ENCODE measurements at regions not wholly inside any gene's neighbourhood (a gene's known extent, or its start where the extent isn't known, plus 50 kb on each side); places are given as distances from the start of the nearest gene placed in this dataset.

DNA sequence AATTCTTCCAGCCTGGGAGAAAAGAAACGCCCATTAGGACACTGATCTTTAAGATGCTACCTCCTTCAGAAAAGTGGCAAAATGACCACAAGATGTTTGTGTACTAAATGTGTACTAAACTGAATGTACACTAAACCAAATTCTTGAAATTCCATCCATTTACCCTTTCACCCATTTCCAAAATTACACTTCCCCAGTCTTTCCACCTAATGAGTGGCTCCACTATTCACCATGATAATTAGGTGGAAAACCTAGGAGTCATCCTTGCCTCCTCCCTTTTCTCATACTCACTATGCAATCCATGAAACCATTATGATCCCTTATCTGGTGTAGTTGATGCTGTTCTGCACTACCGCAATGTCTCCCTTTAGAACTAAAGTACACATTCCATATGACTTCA, 452.1 kb upstream of the THBS1 start:
- CTCF ChIA-PET, result interaction anchor here (0.7 kb wide), 1 partner anchor 479 kb away, joined by 5 read pairs; no protein-coding TSS in a partner anchor
- intact Hi-C loops (cut with micrococcal nuclease; ENCODE audit: unreplicated experiment) (no loop called here), in situ Hi-C loops (cut with HindIII; ENCODE audit: low pct_unique_long_range_greater_than_20kb, low sequenced_read_pairs) (no loop called here)
- TF ChIP-seq, protein P1, sequence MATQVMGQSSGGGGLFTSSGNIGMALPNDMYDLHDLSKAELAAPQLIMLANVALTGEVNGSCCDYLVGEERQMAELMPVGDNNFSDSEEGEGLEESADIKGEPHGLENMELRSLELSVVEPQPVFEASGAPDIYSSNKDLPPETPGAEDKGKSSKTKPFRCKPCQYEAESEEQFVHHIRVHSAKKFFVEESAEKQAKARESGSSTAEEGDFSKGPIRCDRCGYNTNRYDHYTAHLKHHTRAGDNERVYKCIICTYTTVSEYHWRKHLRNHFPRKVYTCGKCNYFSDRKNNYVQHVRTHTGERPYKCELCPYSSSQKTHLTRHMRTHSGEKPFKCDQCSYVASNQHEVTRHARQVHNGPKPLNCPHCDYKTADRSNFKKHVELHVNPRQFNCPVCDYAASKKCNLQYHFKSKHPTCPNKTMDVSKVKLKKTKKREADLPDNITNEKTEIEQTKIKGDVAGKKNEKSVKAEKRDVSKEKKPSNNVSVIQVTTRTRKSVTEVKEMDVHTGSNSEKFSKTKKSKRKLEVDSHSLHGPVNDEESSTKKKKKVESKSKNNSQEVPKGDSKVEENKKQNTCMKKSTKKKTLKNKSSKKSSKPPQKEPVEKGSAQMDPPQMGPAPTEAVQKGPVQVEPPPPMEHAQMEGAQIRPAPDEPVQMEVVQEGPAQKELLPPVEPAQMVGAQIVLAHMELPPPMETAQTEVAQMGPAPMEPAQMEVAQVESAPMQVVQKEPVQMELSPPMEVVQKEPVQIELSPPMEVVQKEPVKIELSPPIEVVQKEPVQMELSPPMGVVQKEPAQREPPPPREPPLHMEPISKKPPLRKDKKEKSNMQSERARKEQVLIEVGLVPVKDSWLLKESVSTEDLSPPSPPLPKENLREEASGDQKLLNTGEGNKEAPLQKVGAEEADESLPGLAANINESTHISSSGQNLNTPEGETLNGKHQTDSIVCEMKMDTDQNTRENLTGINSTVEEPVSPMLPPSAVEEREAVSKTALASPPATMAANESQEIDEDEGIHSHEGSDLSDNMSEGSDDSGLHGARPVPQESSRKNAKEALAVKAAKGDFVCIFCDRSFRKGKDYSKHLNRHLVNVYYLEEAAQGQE (IDR thresholded peaks at IDR 0.05; ENCODE audit: insufficient read depth in 1 of 2, low read depth in 2 of 2, low read length in 1 of 2), result no peak
- TF ChIP-seq, protein P2, sequence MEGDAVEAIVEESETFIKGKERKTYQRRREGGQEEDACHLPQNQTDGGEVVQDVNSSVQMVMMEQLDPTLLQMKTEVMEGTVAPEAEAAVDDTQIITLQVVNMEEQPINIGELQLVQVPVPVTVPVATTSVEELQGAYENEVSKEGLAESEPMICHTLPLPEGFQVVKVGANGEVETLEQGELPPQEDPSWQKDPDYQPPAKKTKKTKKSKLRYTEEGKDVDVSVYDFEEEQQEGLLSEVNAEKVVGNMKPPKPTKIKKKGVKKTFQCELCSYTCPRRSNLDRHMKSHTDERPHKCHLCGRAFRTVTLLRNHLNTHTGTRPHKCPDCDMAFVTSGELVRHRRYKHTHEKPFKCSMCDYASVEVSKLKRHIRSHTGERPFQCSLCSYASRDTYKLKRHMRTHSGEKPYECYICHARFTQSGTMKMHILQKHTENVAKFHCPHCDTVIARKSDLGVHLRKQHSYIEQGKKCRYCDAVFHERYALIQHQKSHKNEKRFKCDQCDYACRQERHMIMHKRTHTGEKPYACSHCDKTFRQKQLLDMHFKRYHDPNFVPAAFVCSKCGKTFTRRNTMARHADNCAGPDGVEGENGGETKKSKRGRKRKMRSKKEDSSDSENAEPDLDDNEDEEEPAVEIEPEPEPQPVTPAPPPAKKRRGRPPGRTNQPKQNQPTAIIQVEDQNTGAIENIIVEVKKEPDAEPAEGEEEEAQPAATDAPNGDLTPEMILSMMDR (IDR thresholded peaks at IDR 0.05), result no peak
- no peak for TF ChIP-seq SIN3A (IDR thresholded peaks at IDR 0.05; ENCODE audit: borderline replicate concordance, insufficient read depth, low read depth, low read length)
- DNase-seq (ENCODE audit: low read depth, low spot score) (no peak), ATAC-seq (peak; percentile 24)
- Histone ChIP-seq H3K27me3 (ENCODE audit: control insufficient read depth, insufficient read depth, low read length) (no peaks in the 10 kb centered on the region), H3K36me3 (ENCODE audit: control insufficient read depth, insufficient read depth, low read length) (no peaks in the 10 kb centered on the region), H3K27ac (ENCODE audit: low read length) (peak overlapping the region; percentile 81), H3K9me3 (ENCODE audit: control insufficient read depth, insufficient read depth, low read depth, low read length) (peaks cover 9% of the 10 kb centered on the region; the same call in 1 of the 2 replicates), H3K4me1 (ENCODE audit: control insufficient read depth, insufficient read depth, low read length) (peaks cover 24% of the 10 kb centered on the region), H3K4me3 (ENCODE audit: low read depth in 2 of 2, low read length in 2 of 2) (no peak overlapping the region)
- BruUV-seq (replicated peaks), result no TSS peak
- POLR2A ChIA-PET, result no interaction called here

DNA sequence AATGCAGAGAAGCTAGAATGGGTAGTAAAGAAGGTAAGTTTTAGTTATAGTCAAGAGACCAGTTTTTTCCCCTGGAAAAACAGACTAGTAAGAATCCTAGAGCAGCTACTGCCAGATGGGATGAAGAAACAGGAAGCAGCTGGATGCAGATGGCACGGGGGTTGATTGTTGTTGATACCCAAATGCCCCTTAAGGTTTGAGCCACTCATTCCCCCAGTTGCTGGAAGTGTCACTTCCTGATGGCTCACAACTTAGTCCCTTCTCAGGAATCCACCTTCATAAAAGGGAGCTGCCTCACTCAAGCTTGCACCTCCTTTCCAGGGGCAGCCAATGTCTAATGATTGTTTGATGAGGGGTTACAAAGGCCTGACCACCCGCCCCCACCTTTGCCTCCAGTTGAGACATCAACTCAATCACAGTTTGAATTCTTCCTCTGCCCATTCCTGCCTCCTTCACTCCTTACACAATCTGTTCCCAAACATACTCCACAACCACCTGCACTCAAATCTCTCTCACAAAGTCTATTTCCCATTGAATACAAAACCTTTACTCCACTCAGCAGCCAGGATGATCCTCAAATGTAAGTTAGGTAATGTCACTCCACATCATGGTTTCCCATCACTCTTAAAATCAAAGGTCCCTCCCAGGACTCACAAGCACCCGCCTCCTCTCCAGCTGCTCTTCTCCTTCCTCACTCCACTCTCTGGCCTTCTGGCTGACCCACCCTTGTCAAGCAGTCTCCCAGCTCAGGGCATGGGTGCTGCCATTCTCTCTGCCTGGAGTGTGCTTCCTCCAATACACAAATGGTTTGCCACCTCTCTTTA, 450.1 kb upstream of the THBS1 start:
- no peak for ATAC-seq
- POLR2A ChIA-PET, result no interaction called here
- in situ Hi-C loops (cut with HindIII; ENCODE audit: low pct_unique_long_range_greater_than_20kb, low sequenced_read_pairs), result no loop called here

More for the DNA sequence above, 450.1 kb upstream of the THBS1 start:
- no peaks in the 10 kb centered on the region for H3K36me3 ChIP-seq (ENCODE audit: control insufficient read depth, insufficient read depth, low read length)
- no peaks in the 10 kb centered on the region for H3K27me3 ChIP-seq (ENCODE audit: control insufficient read depth, insufficient read depth, low read length)
- intact Hi-C loops (cut with micrococcal nuclease; ENCODE audit: unreplicated experiment), result no loop called here
- DNase-seq (ENCODE audit: low read depth, low spot score), result no peak
- peaks cover 9% of the 10 kb centered on the region; the same call in 1 of the 2 replicates for H3K9me3 ChIP-seq (ENCODE audit: control insufficient read depth, insufficient read depth, low read depth, low read length)
- H3K4me1 ChIP-seq (ENCODE audit: control insufficient read depth, insufficient read depth, low read length), result peaks cover 24% of the 10 kb centered on the region
- H3K4me3 ChIP-seq (ENCODE audit: low read depth in 2 of 2, low read length in 2 of 2), result no peak overlapping the region
- CTCF ChIA-PET, result no interaction called here
- no peak for TF ChIP-seq SIN3A (IDR thresholded peaks at IDR 0.05; ENCODE audit: borderline replicate concordance, insufficient read depth, low read depth, low read length)
- TF ChIP-seq POLR2AphosphoS5 (IDR thresholded peaks at IDR 0.05; ENCODE audit: low read depth, low read length), result no peak
- TF ChIP-seq, protein P2 (IDR thresholded peaks at IDR 0.05), result no peak
- no peak for TF ChIP-seq TCF7L2 (IDR thresholded peaks at IDR 0.05; ENCODE audit: low read depth, low read length)
- BruUV-seq (replicated peaks), result no TSS peak
- H3K27ac ChIP-seq (ENCODE audit: low read length), result peak overlapping the region; percentile 81

Data from Panc1 (cell line).